Endothelial cell of umbilical vein (primary cell): ENCODE measurements at regions not wholly inside any gene's neighbourhood (a gene's known extent, or its start where the extent isn't known, plus 50 kb on each side); places are given as distances from the start of the nearest gene placed in this dataset.

ENCODE experiments used
- BruUV-seq: library from RNA; stranded (reverse); fragments of 400-500 nt; replicated peaks from 2 replicates; lab custom pipeline; 2021; lab: Mats Ljungman, UMichigan
- CTCF ChIA-PET: fragments of 300-600, 350-600 bp; sonication (Branson Sonifier 250); formaldehyde crosslinking; loops from one replicate; lab custom pipeline; 2021; ENCODE audit warnings: antibody characterized with exemption, inconsistent platforms; lab: Charles Lee
- POLR2A ChIA-PET: fragments of 300-600, 350-600 bp; sonication (Branson Sonifier 250); formaldehyde crosslinking; loops from one replicate; lab custom pipeline; 2021; ENCODE audit warnings: antibody characterized with exemption, inconsistent platforms; lab: Charles Lee
- DNase-seq: peaks from one replicate; pipeline ENCODE4 v3.0.0-alpha.2; 2011; ENCODE audit warnings: low read depth, low spot score
- FAIRE-seq: peaks from 2 replicates; lab custom pipeline; 2011; peaks lifted over from hg19 to GRCh38; lab: Jason Lieb, UNC
- H2AFZ ChIP-seq: 2 replicates; pipeline ENCODE4 v1.6.0; 2012; ENCODE audit warnings: low read depth, low read length, control low read depth, inconsistent platforms
- H3K27ac ChIP-seq: 2 replicates; pipeline ENCODE4 v1.5.1; 2011; ENCODE audit warnings: low read depth, mild to moderate bottlenecking, control low read depth, low read length, moderate library complexity; ENCODE audit not compliant: insufficient read depth
- H3K27me3 ChIP-seq, 2 experiments: 2 replicates each; pipeline versions ENCODE4 v1.6.0 to v1.6.1; 2011; ENCODE audit warnings: low read length in 2 of 2, mixed read lengths in 1 of 2; ENCODE audit not compliant: control insufficient read depth in 2 of 2, insufficient read depth in 2 of 2
- H3K36me3 ChIP-seq, 2 experiments: 2 replicates in 1 of 2; 3 replicates in 1 of 2; pipeline ENCODE4 v1.5.1; 2011; ENCODE audit warnings: low read length in 2 of 2, mild to moderate bottlenecking in 1 of 2, moderate library complexity in 1 of 2; ENCODE audit not compliant: control insufficient read depth in 2 of 2, insufficient read depth in 2 of 2; ENCODE audit errors: extremely low read depth in 1 of 2
- H3K4me1 ChIP-seq: 3 replicates; pipeline ENCODE4 v1.5.1; 2011; ENCODE audit warnings: mild to moderate bottlenecking, low read length; ENCODE audit not compliant: control insufficient read depth, insufficient read depth; ENCODE audit errors: extremely low read depth
- H3K4me2 ChIP-seq: 2 replicates; pipeline ENCODE4 v1.6.1; 2011; ENCODE audit warnings: low read length, control low read depth, mixed read lengths; ENCODE audit not compliant: insufficient read depth
- H3K4me3 ChIP-seq, 3 experiments: fragments of 200-600 bp in 1 of 3; sonication (generic), shearing (Covaris generic) in 1 of 3; replicated peaks in 1 of 3; 2 replicates each; pipeline ENCODE4 v1.5.1; 2011 to 2016; ENCODE audit warnings: control low read depth in 3 of 3, low read length in 3 of 3, mild to moderate bottlenecking in 2 of 3, inconsistent platforms in 1 of 3, low read depth in 1 of 3, moderate library complexity in 1 of 3; ENCODE audit not compliant: insufficient read depth in 1 of 3
- H3K79me2 ChIP-seq: 2 replicates; pipeline ENCODE4 v1.6.0; 2012; ENCODE audit warnings: low read length, inconsistent platforms; ENCODE audit not compliant: control insufficient read depth, insufficient read depth
- H3K9ac ChIP-seq: replicated peaks from 2 replicates; pipeline ENCODE3; 2011; ENCODE audit warnings: low read length, control low read depth; ENCODE audit not compliant: insufficient read depth; ENCODE audit errors: extremely low read depth
- H3K9me1 ChIP-seq: replicated peaks from 3 replicates; pipeline ENCODE4 v1.6.0; 2011; ENCODE audit warnings: mild to moderate bottlenecking, low read length; ENCODE audit not compliant: control insufficient read depth, insufficient read depth; ENCODE audit errors: extremely low read depth
- H3K9me3 ChIP-seq: replicated peaks from 2 replicates; pipeline ENCODE4 v1.5.1; 2012; ENCODE audit warnings: low read length, inconsistent platforms; ENCODE audit not compliant: control insufficient read depth, insufficient read depth
- H4K20me1 ChIP-seq: replicated peaks from 2 replicates; pipeline ENCODE3; 2011; ENCODE audit warnings: mild to moderate bottlenecking, low read length; ENCODE audit not compliant: control insufficient read depth, insufficient read depth; ENCODE audit errors: extremely low read depth
- EZH2 ChIP-seq: IDR thresholded peaks from 2 replicates; pipeline ENCODE4 v1.6.1; 2012; ENCODE audit warnings: borderline replicate concordance, low read depth, mild to moderate bottlenecking, moderate library complexity, low read length, inconsistent platforms; ENCODE audit not compliant: severe bottlenecking
- FOS ChIP-seq: IDR thresholded peaks from 2 replicates; pipeline ENCODE4 v1.6.1; 2011; ENCODE audit warnings: mild to moderate bottlenecking, low read length, moderate library complexity, borderline replicate concordance; ENCODE audit not compliant: insufficient read depth
- GATA2 ChIP-seq: IDR thresholded peaks from 2 replicates; pipeline ENCODE4 v1.7.0; 2011; ENCODE audit warnings: low read depth, mild to moderate bottlenecking, moderate library complexity, mixed read lengths, low read length; ENCODE audit not compliant: insufficient read length, insufficient read depth
- JUN ChIP-seq: IDR thresholded peaks from 2 replicates; pipeline ENCODE4 v1.6.1; 2011; ENCODE audit warnings: borderline replicate concordance, low read depth; ENCODE audit not compliant: insufficient read length, insufficient read depth
- MYC ChIP-seq: IDR thresholded peaks from one replicate; pipeline ENCODE4 v1.6.1; 2011; ENCODE audit warnings: mild to moderate bottlenecking, low read depth, low read length
- POLR2A ChIP-seq: IDR thresholded peaks from 2 replicates; pipeline ENCODE4 v1.6.1; 2012; ENCODE audit warnings: low read depth, mild to moderate bottlenecking, control low read depth, low read length
- POLR2AphosphoS5 ChIP-seq: IDR thresholded peaks from 2 replicates; pipeline ENCODE4 v1.6.1; 2012; ENCODE audit warnings: low read depth, mild to moderate bottlenecking, control low read depth, low read length, moderate library complexity; ENCODE audit not compliant: insufficient read depth
- dilution Hi-C: fragments of 300-500 bp; cut with MboI; formaldehyde crosslinking; loops from one replicate; pipeline ENCODE4 v1.15.0; 2019; ENCODE audit warnings: low sequenced_read_pairs; ENCODE audit not compliant: extremely low pct_ligation_motif_present
- intact Hi-C: fragments of 100-400 bp; cut with micrococcal nuclease; formaldehyde crosslinking; loops from one replicate; pipeline ENCODE4 v1.10.0; 2022
- TF ChIP-seq, protein P1 (sequence below), 2 donors: IDR thresholded peaks; 1 replicate in 1 of 2; 2 replicates in 1 of 2; pipeline ENCODE4 v1.5.1; 2011; ENCODE audit warnings: low read length in 2 of 2, mild to moderate bottlenecking in 2 of 2, moderate library complexity in 2 of 2, control low read depth in 1 of 2, inconsistent platforms in 1 of 2, low read depth in 1 of 2; ENCODE audit not compliant: insufficient read depth in 1 of 2; ENCODE audit errors: extremely low read depth in 1 of 2
- TF ChIP-seq, protein P2 (sequence below): IDR thresholded peaks from 2 replicates; pipeline ENCODE4 v1.6.1; 2011; ENCODE audit not compliant: insufficient read depth, insufficient read length

DNA sequence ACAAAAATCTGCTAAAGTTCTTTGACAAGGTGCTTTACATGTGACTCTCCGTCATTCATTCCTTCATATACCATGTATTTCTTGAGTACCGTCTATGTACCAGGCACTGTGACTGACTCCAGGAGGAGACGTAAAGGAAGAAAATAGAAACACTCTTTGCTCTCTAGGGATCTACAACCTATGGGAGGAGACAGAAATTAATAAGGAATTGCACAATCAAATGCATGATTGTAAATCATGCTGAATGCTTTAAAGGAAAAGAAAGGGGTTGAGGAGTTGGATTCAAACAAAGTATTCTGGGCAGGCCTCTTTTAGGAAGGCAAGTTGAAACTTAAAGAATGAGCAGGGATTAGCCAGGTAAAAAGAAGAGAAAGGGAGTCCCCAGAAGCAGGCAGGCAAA, 239.1 kb upstream of the FGGY start:
- H2AFZ ChIP-seq, result no peak overlapping the region
- H3K36me3 ChIP-seq, result no peaks in the 10 kb centered on the region
- no peak overlapping the region for H3K9ac ChIP-seq
- H3K4me2 ChIP-seq, result no peak overlapping the region
- POLR2A ChIA-PET, result no interaction called here
- H3K4me1 ChIP-seq, result peaks cover 12% of the 10 kb centered on the region
- no peaks in the 10 kb centered on the region for H3K9me1 ChIP-seq
- H3K27me3 ChIP-seq, result no peaks in the 10 kb centered on the region
- CTCF ChIA-PET, result no interaction called here
- dilution Hi-C loops (no loop called here), intact Hi-C loops (no loop called here)
- TF ChIP-seq POLR2A (no peak), JUN (no peak), FOS (no peak), MYC (no peak), GATA2 (no peak), POLR2AphosphoS5 (no peak), EZH2 (no peak)
- TF ChIP-seq, protein P1, sequence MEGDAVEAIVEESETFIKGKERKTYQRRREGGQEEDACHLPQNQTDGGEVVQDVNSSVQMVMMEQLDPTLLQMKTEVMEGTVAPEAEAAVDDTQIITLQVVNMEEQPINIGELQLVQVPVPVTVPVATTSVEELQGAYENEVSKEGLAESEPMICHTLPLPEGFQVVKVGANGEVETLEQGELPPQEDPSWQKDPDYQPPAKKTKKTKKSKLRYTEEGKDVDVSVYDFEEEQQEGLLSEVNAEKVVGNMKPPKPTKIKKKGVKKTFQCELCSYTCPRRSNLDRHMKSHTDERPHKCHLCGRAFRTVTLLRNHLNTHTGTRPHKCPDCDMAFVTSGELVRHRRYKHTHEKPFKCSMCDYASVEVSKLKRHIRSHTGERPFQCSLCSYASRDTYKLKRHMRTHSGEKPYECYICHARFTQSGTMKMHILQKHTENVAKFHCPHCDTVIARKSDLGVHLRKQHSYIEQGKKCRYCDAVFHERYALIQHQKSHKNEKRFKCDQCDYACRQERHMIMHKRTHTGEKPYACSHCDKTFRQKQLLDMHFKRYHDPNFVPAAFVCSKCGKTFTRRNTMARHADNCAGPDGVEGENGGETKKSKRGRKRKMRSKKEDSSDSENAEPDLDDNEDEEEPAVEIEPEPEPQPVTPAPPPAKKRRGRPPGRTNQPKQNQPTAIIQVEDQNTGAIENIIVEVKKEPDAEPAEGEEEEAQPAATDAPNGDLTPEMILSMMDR (IDR thresholded peaks at IDR 0.05; ENCODE audit: extremely low read depth in 1 of 2, insufficient read depth in 1 of 2, low read depth in 1 of 2, low read length in 2 of 2), result no peak
- TF ChIP-seq, protein P2, sequence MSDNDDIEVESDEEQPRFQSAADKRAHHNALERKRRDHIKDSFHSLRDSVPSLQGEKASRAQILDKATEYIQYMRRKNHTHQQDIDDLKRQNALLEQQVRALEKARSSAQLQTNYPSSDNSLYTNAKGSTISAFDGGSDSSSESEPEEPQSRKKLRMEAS, result no peak
- H3K4me3 ChIP-seq, result no peak overlapping the region
- FAIRE-seq (no peak), DNase-seq (no peak)
- no peaks in the 10 kb centered on the region for H3K9me3 ChIP-seq
- no peak overlapping the region for H3K27ac ChIP-seq
- no TSS peak for BruUV-seq
- H4K20me1 ChIP-seq, result no peaks in the 10 kb centered on the region
- H3K79me2 ChIP-seq, result no peaks in the 10 kb centered on the region
